CD1c-positive myeloid dendritic cell (primary cell): ENCODE measurements at regions not wholly inside any gene's neighbourhood (a gene's known extent, or its start where the extent isn't known, plus 50 kb on each side); places are given as distances from the start of the nearest gene placed in this dataset.

ENCODE experiments used
- DNase-seq: peaks from one replicate; pipeline ENCODE4 v3.0.0-alpha.2; 2016; ENCODE audit errors: extremely low spot score

DNA sequence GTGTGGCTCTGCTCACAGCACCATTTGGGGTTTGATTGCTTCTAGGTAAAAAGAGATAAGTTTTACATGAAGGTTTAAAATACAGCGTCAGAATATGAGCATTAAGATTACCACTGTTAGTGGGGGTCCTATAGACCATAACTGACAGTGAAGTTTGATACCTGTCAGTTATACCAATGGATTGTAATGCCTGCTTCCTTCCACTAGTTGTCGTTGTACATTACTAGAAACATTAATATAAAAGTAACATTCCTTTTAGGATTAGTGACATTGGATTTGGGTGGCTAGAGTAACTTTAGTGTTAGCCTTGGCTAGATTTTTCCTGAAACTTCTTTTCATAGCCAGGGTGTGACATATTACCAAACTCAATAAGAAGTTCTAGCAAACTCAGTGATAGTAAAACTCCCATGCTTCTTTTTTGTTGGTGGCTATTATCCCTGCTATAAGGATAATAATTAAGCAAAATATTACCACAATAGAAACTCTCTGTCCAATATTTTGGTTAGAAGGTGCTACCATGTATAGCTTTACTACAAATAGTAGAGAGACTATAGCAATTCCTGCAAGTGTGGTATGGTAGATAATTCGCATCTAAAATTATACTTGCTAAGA, 57.1 kb downstream of the FAM181B start:
- no peak for DNase-seq

DNA sequence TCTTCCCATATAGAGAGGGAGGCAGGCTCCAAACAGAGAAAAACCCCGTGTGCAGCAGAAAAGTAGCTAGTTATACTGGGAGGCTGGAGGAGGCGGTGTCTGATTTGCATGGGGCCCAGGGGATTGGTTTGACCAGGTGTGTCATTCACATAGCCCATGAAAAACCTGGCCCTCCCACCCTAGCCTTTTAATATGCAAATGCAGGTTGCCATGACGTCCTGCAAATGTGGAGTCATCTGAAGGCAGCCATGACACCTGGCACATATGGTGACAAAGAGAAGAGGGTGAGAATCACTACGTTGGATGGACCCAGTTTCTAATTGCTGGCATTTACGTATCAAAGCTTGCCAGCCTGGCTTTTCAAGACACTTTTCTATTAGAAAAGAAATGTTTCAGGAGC, 57.8 kb downstream of the FAM181B start:
- DNase-seq: no peak

DNA sequence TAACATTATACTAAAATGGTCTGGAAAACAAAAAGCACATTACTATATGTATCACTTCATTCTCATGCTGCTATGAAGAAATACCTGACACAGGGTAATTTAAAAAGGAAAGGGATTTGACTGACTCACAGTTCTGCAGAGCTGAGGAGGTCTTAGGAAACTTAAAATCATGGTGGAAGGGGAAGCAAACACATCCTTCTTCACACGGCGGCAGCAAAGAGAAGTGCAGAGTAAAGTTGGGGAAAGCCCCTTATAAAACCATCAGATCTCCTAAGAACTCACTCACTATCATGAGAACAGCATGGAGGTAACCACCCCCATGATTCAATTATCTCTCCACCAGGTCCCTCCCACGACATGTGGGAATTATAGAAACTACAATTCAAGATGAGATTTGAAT, 60.0 kb downstream of the FAM181B start:
- DNase-seq: peak; percentile 62

DNA sequence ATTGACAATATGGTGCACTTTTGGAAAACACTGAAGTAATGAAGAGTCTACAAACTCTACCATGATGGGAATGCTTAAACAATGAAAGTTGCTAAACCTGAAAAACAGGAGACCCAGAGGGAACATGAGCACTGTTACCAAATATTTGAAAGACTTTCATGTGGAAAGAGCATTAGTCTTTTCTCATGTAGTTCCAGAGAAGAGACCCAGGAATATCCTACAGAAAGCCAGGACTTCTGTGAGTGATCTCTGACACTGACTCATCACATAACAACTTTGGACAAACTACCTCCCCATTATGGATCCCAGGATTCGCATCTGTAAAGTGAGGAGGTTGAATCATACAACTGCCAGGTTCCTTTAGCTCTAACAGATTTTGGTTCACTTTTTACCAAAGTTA, 62.2 kb downstream of the FAM181B start:
- no peak for DNase-seq

- peak; percentile 9 for DNase-seq
These were observed 70.1 kb downstream of the FAM181B start for GRCh38 chr11:82663535-82663934.

GRCh38 chr11:82653752-82654151, 79.9 kb downstream of the FAM181B start:
- no peak for DNase-seq

GRCh38 chr11:82639251-82639650, 94.4 kb downstream of the FAM181B start:
- no peak for DNase-seq

GRCh38 chr11:82636615-82637014, 97.0 kb downstream of the FAM181B start:
- no peak for DNase-seq

DNA sequence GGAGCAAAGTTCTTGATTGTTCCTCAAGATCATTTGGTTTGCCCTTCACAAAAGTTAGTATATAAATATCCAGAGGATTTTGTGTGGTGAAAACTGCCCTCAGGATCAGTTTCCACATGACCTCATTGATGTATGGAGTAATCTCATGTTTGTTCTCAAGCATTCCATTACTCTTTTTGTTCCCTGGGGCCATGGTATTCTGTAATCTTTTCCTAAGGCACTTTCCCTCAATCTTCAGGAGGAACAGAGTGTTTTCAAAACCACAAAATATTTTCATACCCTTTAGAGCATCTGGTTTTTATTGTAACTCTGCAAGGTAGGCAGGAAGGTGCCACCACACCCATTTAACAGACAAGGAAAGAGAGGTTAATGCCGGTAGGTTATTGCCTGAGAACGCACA, 99.6 kb downstream of the FAM181B start:
- no peak for DNase-seq

DNA sequence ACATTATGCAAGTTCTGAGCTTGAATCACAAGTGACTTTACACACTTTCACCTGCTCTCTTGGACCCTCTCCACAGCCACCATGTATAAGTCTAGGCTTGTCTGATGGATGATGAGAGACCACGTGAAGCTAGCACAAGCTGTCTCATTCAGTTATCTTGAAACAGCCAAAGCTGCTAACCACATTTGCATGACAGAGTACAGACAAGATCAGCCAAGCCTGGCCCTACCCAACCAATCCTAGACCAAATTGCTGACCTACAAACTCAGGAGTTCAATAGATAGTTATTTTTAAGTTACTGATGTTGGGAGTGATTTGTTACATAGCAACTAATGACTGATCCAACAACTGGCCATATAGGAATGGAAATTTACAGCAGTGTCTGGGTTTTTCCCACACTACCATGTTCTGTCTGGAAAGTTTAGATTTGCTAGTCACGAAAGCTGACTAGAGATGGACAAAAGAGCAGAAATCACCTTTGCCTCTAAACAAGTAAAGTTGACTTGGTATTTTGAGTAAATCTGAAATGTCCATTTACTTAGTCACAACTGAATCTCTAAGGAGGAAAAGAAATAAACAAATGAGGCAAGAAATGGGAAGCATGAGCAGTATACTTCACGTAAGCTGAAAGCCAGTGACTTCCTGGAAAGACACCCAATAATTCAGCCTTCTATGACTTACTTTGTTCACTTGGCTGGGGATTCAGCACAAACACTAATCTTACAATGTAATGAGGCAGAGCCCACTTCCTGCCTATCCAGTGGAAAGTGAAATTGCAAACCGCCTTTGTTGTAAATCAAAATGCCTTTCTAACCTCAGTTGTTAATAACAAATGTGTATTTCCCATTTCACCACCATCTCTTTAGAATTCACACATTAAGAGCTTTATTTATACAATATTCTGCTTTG, 101.7 kb downstream of the FAM181B start:
- DNase-seq: peak; percentile 2

DNA sequence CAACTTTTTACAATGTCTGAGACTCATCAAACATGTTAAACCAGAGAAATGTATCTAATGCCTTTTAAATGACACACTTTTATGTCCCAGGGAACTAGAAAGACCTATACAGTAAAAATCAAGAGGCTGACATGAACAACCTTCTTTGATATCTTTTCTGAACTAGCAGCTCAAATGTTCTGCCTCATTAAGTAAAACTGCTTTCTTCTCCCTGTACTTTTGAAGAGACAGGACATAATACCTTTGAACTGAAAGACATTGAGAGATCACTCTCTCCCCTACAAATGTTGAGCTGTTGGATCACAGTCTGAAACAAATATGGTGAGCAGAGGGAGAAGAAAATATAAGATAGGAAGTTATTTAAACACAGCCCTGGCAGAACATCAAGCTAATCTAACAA, 123.0 kb downstream of the FAM181B start:
- no peak for DNase-seq

DNA sequence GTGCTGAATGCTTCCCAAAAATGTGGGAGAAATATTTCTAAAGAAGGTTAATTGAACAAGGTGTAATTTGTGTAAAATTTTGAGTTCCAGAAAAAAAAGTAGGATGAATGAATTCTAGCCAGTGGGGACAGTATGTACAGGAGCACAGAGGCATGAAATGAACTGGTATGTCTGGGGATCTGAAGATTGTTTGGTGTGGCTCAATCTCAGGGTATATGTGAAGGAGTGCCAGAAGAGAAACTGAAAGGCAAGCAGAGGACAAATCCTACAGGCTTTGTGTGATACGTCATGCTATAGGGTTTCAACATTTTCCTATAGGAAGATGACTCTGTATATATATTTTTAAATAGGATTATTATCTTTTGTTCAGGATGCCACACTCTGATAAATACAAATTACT, 126.9 kb downstream of the FAM181B start:
- DNase-seq: no peak

GRCh38 chr11:82601711-82602110, 132.0 kb downstream of the FAM181B start:
- no peak for DNase-seq

DNA sequence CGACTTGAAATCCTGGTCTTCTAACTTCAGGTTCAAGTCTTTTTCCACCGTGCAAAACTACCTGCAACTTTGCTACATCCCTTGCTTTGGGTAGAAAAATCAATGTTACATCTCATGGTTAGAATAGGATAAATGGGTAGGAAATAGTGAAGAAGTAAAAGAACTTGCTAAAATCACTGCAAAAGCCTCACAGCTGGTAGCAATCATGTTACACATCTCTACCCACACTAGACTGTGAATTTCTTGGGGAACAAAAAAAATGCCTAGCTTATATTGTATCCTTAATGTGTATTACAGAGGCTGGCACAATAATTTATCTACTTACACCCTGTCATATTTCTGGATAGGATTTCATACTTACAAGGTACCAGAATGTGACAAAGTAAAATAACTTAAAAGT, 133.8 kb downstream of the FAM181B start:
- DNase-seq: no peak

- DNase-seq: no peak
These were observed 147.1 kb downstream of the FAM181B start for GRCh38 chr11:82586581-82586980.

- DNase-seq: no peak
These were observed 156.4 kb downstream of the FAM181B start for GRCh38 chr11:82577246-82577645.

- DNase-seq: peak; percentile 4
These were observed 172.8 kb downstream of the FAM181B start for GRCh38 chr11:82560836-82561235.

GRCh38 chr11:82559609-82560008, 174.1 kb downstream of the FAM181B start:
- peak; percentile 48 for DNase-seq

DNA sequence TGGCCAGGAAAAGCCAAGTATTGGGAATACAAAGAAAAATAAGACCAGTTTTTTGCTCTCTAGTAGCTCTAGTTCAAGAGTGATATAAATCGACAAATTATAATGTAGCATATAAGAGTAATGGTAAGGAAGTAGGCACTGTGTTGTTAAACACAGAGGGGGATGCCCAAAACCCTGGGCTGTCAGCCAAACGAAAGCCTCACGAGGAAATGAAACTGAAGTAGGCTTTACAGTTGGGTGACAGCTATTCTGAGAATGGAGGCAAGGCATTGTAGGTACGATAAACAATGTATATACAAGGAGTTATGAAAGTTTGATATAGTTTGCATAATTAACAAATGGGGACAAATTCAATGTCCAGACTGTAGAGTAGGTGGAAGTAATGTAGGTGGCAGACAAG, 176.4 kb downstream of the FAM181B start:
- DNase-seq: peak; percentile 83

- no peak for DNase-seq
These were observed 177.5 kb downstream of the FAM181B start for GRCh38 chr11:82556210-82556609.

DNA sequence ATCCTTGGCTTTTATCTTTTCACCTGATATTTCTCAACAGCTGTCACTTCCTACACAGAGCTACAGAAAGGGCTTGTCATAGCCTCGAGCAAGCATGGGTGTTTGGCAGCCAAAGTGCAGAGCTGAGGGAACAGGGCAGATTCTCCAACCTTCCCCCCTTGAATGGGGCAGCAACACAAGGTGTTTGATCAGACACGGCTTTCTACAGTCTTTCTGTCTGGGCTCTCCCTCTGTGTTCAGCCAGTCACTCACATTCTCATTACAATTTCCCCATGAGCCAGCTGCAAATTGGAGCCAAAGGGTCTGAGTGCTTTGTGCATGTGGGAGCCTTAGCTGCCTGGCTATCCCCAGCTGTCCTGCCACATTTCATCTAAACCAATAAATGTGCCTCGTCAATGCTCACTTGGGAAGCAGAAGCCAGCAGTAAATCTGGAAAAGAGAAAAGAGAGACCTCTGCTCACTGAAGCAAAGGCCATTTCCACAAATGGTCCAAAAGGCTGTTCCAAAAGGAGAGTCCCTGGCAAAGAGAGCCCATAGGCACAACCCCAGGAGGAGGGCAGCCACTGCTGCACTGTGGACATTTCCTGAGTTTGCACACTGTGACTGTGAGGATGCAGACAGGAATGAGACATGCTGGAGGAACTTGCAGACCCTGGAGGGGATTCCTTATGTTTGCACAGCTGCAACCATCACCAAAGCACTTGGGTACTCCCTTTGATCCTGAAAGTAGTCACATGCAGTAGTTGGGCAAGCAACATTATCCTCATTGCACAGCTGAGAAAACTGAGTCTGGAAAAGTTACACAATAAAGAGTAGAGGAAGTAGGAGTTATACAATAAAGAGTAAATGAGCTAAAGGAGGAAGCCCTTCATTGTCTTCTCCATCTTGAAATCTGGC, 186.8 kb downstream of the FAM181B start:
- peak; percentile 56 for DNase-seq

DNA sequence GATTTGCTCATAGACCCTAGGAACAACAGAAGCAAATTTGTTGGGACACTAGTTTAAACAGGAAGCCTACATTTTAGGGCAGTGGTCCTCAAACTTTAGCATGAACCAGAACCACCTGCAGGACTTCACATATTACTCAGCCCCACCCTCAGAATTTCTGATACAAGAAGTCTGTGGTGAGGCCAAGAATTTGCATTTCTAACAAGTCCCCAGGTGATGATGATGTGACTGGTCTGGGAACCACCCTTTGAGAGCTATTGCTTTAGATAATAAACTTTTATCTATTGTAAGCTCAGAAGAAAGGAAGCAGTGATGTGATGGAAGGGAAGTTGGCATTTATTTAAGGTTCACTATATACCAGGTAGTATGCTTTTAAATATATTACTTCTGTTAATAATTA, 194.0 kb downstream of the FAM181B start:
- DNase-seq: no peak
